ENCODE measurements at regions not wholly inside any gene's neighbourhood (a gene's known extent, or its start where the extent isn't known, plus 50 kb on each side); places are given as distances from the start of the nearest gene placed in this dataset.

DNA sequence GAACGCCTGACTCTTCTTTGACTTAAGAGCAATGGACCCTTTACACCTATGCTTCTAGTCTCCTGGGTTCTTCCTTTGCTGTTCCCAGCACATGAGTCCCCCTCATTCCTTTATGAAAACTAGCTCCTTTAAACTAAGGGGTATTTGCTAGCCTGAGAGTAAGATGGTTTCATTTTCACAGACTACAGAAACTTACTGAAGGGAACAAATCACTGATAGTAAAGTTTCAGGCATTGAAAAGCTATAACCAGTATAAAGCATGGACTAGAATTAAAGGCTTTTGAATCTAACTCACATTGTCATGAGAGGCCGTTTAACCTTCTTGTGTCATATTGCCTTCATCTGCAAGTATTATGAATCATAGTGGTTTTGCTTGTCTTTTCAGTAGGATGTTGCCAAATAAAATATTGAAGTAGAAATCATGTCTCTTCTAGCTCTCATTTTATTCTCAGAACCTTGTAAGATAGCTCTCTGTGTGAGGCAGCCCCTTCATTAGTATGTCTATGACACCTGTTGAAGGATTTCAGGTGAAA is 765.9 kb downstream of the NR2F2 start:
- DNase-seq (ENCODE audit: low spot score): no peak

DNA sequence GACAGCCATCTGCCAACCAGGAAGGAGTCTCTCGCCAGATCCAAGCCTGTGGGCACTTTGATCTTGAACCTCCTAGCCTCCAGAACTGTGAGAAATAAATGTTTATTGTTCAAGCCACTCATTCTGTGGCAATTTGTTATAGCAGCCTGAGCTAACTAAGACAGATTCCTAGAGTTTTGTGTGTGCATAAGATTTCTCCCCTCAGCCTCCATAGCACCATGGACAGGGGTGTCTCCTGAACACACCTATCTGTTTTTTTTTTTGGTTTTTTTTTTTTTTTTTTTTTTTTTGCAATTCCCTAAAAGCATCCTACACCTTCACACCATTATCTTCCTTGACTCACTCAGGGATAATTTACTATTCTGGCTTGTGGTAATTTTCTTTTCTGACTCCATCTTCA is 768.5 kb downstream of the NR2F2 start:
- no peak for DNase-seq (ENCODE audit: low spot score)

DNA sequence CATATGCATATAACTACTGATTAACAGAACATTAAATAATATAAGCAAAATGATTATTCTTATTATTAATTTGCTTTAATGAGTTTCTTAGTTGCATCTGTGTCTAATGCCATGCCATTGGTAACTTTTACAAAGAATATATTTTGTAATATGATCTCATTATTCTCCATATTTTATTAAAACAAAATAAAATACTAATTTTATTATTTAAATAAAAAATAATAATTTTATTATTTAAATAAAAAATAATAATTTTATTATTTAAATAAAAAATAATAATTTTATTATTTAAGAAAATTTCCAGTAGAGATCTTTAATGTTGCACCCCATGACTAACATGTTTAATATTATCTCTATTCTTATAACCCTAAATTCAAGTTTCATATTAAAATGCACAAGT is 771.1 kb downstream of the NR2F2 start:
- DNase-seq (ENCODE audit: low spot score): no peak

DNA sequence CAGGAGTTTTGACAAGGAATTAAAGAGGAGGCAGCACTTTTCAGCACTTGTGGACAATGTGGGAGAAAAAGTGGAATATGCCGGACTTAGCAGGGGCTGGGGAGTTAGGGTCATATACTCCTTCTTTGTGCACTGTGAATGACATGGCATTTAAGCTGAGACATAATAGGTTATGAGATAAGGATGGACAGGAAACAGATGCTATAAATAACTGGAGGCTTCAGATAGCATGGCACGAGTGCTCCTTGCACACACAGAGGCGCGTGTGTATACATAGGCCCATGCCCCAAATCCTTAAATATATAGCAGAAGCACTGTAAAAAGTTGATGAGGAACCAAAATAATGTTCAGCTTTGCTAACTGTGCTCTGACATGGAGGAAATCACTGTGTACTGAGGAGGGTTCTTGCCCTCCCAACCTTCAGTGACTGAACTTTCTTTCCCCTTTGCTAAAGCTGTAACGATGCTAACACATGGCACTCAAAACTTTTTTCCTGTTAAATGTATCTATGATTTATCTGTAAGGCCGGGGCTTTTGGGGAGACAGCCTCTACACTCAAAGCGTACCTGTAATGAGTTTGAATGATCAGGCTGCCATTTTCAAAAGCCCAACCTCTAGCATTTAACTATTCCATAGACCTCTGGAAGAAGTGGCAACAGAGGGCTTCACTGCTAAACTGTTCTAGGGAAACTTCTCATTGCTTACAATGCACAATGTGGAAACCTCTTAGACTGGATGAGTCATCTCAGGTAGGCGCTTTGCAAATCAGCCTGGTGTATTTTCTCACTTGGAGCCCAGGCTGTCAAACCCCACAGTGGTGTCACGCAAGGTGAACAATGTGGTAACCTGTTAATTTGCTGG is 784.6 kb downstream of the NR2F2 start:
- DNase-seq (ENCODE audit: low spot score): no peak

DNA sequence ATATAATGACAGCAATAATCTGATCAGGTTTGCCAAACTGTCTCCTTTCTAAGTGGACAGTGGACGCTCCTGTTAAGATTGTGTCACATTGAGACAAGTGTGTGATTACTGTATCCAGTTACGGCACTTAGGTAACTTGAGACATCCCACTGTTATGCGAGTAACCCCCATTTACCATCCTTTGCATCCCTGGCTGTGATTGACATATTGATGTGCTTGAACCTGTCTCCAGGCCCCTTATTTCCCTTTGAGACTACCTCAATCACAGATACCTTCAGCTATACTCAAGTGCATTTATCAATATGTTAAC is 785.2 kb downstream of the NR2F2 start:
- no peak for DNase-seq (ENCODE audit: low spot score)

DNA sequence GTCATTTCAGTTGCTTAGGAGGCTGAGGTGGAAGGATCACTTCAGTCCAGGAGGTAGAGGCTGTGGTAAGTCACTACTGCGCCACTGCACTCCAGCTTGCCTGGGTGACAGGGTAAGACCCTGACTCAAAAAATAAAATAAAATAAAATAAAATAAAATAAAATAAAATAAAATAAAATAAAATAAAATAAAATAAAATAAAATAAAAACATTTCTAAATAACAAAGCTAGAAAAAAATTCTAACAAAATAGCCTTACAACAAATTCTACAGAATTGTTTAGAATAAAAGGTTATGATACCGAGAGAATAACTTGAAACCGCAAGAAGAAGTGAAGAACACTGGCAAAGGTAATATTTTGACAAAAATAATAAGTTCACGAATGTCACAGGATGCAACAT is 794.3 kb downstream of the NR2F2 start:
- DNase-seq (ENCODE audit: low spot score): no peak

DNA sequence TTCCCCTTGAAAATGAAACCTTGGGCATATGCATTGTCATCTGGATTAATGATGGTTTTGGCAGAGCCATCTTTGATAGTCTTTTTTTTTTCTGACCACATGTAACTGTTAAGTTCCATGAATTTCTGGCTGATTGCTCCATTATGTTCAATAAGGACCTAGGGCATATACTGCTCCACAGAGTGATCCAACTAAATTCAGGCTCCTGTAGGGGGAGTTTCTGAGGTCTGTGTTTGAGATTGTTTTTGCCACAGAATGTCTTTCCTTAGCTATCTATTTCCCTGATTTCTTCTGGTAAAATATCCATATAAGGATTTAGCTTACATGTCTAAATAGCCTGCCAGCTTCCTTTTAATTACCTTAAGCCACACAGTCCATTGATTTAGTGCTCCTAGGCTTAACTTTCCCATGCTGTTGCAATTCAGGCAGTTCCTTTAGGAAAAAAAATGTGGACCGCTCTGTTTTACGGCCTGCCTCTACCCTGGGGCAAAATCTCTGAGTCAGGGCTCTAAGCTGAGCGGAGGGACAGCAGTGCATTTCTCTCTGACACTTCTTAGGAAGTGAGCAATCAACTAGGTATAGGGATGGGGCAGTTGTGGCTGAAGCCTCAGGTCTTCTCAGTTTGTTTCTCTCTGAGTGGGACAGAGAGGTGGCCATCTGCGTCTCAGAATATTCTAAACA is 796.2 kb downstream of the NR2F2 start:
- no peak for DNase-seq (ENCODE audit: low spot score)

DNA sequence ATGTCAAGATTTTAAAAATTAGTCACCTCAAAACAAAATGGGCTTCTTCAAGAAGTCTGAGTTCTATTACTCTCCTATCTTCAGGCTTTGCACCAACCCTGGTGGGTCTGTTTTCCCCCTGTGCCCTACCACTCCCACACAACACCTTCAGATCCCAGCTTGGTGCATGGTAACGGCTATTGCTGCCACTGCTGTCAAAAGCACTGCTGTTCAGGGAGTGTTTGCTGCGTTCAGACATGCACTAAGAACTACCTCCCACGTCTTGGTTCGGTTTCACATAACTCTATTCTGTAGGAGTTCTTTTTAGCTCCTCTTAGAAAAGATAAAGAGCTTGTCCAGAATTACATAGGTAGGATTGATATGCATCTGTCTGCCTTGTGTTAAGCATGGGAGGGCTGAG is 799.2 kb downstream of the NR2F2 start:
- DNase-seq (ENCODE audit: low spot score): no peak

DNA sequence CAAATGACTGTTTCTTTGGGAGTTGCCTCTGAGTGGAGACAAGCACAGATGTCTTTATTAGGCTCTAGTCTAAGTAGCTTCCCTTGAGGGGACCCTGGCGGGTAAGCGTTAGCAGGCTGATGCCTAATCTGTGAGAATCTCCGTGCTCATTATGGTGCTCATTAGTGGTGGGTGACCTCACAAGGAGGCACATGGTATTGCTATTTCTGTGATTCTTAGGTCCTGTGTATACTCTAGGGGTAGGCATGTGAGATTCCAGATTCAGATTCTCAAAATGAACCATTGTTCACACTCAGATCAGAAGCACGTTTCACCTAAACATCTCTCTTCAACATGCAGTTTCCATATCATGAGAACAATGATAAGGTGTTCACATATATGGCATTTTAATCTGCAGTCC is 809.7 kb downstream of the NR2F2 start:
- no peak for DNase-seq (ENCODE audit: low spot score)

DNA sequence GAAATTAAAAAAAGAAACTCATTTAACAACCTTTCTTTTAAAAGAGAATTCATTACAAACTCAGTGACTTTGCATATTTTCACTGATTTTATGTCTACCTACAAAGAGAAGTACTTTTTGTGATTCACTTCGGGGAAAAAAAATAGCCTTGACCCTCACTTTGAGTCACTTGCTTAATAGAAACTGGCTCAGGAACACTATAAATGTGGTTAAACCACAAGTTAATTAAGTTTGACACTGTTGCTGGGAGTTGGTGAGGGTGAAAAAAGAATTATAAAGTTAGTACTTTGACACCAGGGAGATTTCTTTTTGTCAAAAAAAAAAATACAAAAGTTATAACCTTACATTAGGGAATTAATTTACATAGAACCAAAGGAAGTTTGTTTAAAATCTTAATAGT is 810.9 kb downstream of the NR2F2 start:
- no peak for DNase-seq (ENCODE audit: low spot score)

DNA sequence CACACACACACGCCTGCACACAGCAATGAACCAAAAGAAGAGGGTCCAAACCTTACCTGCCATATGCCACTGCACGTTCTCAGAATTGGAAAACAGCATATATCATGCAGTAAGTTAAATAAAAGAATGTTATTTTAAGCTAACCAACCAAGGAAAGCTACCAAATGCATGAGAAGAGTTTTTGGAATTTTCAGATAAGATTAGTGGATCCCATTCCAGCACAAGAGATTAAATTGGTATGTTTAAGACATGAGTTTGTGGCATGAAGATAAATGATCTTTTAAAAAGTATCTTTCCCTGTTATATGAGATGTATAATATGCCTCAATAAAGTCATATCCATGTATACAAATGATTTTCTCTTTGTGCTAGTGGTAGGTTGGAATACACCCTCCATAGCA is 811.4 kb downstream of the NR2F2 start:
- DNase-seq (ENCODE audit: low spot score): no peak

DNA sequence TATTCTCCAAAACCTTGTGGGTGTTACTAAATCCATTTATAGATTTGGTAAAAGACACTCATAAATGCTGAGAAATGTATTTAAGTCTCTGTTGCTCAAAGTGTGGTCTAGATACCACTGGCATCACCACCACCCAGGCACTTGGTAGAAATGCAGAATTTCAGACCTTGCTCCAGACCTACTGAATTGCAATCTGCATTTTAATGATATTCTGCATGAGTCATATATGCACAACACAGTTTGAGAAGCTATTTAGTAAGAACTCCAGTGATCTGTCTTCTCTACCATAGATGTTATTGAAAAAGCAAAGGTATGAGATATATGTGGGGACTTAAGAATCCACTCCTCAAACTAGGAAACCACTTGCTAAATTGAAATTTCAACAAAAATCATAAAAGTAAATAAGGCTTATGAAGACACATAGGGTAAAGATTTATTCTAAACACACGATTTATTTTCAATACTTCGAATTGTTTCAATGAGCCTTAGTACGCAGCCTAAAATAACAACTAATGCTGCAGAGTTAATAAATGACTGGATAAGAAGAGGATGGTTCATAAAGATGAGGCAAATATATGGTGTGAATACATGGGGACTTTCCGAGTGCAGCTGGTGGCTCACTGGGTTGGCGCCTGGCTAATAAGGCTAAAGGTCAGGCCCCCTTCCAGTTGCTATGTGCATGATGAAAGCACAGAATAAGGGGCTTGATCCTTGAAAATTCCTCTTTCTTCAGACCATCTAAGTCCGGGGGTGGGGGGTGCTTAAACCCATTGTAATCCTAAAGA is 813.3 kb downstream of the NR2F2 start:
- no peak for DNase-seq (ENCODE audit: low spot score)

DNA sequence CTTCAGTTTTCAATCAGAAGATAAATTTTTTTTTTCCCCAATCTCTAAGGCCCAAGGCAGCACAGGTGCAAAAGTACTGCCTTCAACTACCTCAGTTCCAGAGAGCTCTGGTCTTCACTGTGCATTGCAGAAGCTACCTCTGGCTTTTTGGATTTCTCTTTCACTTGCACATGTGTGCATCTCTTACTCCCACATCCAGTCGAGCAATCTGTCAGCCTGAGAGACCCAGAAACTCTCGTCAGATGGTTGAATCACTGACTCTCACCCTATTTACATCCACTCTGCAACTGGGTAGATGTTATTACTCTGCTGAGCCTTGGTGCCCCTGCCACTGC is 813.8 kb downstream of the NR2F2 start:
- DNase-seq (ENCODE audit: low spot score): no peak

DNA sequence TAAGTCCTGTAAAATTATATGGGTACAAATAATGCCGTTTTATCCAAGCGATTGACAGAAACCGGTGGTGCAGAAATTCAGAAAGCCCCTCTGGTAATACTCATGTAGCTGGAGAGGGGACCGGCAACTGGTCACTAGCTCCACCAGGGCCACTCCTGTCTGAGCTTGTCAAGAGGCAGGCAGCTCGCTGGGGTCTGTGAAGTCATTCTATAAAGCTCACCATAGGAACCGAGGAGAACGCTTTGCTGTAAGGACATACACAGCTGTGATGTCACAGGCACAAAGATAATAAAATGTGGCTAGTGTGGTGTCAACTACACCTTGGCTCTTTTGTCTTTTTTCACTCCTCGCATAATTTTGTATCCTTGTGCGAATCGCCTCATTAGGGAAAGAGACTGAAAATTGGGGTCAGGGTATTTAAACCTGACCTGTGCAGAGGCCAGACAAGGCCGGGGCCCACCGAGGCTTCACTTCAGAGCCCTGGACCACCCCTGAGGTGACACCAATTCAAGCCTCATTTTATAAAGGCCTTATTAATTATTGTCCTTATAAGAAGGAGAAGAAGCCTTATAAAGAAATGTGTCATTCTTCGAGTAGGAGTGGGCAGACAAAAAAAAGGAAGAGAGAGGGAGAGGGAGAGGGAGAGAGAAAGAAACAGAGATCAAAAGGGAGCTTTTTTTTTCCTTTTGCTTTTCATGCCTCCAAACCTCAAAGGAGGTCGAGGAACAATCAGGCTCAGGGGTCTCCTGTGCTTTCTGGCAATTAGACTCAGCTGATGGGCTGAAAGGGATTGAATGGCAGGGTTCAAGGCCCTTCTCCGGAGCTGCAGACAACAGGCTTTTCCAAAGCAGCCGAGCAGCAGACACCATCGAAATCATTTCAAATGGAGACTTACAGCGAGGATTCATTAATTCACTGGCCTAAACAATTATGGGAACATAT is 813.3 kb upstream of the ARRDC4 start:
- DNase-seq (ENCODE audit: low spot score): no peak

DNA sequence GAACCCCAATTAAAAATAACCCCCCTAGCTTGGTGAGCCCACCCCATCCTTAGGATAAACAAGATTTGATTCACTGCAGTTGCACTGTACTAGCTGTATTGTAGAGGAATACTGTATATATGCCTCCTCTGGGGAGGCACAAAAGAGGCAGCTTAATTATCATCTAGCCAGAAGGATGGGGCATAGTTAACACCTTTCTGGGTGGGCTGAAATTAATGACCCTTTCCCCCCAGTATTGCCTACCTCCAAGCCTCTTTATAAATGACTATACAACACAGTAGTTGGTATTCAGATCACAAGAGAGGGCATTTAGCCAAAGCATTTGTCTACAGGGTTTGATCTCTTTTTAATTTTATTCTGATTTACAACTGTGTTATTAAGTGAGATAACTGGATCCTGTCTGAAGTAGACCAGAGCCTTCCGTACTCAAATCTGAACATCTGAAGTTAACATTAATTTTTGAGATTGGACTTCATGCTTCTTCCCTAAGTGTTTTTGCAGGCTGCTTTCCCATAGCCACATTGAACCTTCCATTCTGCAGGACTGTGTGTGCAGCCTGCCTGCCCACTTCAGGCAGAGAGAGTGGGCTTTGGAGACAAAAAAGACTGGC is 807.0 kb upstream of the ARRDC4 start:
- no peak for DNase-seq (ENCODE audit: low spot score)

DNA sequence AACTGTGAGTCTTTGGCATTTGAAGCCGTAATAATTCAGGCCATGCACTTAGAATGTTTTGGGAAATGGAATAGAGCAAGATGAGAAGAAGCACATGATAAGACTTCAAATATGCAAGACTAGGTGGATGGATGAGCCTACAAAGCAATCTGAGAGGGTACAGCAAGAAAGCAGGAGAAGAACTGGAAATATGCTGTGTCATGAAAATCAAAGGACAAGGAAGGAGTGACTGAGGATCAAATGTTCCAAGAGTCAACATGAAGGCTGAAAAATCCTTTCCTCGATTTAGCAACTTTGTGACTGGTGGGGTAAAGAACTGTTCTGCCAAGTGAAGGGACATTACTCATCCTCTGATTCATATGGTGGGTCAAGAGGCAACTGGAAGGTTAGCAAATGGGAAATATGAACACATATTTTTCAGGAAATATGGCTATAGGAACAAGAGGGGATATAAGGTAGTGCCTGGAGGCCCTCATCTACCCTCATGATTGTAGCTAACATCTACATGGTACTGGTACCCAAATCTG is 803.7 kb upstream of the ARRDC4 start:
- no peak for DNase-seq (ENCODE audit: low spot score)

DNA sequence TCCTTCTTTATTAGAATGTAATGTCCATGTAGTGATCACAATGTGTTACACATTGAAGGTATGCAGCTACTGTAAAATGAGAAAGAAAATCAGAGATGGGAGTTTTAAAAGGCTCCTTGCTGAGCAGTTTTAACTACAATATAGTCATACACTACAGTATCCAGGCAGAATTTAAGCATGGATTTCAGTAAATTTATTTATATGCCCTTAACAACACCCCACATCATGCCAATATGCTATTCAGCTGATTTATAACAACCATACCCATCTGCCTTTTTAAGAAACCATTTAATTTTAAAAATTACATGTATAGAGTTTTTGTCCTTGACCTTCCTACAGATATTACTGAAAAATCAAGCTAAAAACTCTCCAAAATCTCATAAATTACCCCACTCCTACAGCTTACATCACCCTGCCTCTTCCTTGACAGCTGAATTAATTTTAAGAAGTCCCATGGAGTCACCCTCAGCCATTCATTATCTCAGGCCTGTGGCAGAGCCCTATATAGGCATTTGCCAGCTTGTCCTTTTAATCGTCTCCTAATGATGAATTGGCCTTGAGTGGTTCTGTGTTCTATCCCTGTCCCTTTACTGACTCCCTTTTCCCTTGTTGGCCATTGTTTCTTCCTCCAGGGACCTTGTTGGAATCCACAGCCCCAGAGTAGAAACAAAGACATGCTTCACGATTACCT is 797.6 kb upstream of the ARRDC4 start:
- no peak for DNase-seq (ENCODE audit: low spot score)

DNA sequence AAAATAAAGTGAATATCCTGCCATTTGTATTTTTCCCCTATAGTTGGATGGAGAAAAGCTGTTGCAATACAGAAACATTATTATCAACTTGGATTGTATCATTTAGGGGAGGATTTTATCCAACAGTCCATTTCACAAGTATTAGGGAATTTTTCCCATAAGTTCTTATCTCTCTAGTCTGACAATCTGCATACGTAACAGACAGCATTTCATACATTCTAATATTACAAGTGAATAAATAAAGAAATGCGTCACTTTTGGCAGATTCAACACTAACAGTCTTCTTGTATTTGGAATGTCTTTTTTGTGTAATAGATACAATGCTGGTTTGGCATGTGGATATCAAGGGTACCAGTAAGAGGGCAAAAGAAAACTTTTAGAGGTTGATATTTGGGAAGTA is 795.3 kb upstream of the ARRDC4 start:
- DNase-seq (ENCODE audit: low spot score): no peak

DNA sequence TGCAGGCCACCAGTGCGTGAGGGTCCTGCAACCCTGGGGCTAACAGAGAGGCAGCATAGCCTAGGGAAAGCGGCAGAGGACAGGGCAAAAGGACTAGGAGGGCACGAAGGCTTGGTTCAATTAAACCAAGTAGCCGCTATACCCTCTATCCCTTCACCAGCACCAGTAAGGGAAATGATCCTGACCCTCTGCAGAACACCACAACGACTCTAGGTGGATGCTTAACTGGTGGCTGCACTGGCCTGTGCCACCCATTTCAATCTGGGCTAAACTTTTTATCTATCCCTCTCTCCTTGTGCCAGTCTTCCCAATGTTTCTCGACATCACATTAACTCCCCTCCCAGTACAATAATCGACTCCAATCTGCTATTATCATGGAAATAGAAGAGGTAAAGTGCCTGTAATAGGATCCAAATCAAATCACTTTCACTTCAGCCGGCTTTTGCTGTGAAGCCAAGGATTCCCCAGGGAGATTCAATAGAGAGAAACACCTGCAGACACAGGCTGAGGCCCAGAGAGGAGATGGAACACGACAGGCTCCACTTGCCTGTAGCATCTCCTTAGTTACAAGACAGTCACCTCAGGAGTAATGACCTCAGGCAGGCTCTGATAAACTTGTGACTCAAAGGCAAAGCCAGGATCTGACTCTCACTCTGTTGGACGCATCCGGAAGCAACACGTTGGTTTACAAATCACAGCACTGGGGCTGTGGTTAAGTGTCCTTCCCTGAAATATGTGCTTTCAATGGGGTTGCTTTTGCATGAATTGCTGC is 791.6 kb upstream of the ARRDC4 start:
- DNase-seq (ENCODE audit: low spot score): no peak

DNA sequence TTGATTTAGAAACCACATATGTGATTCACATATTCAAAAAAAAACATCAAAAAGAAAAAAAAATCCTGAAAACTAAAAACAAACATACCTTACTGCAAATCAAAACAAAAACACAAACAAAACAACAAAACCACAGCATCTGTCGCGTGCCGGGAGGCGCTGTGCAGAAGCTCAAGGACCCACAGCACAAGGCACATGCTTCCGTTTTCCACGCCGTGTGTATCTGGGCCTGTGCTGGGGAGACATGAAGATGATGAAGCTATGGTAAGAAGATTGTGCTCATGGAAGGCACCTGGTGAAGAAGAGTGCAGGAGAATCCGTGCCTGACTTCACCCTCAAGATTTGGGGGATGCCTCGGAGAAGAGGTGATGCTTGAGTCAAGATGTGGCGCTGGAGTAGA is 788.9 kb upstream of the ARRDC4 start:
- no peak for DNase-seq (ENCODE audit: low spot score)

Measured in cerebellar cortex (tissue), 1 donor.